GM12873 (cell line): ENCODE measurements at regions not wholly inside any gene's neighbourhood (a gene's known extent, or its start where the extent isn't known, plus 50 kb on each side); places are given as distances from the start of the nearest gene placed in this dataset.

Experiments used
- CTCF ChIP-seq: IDR thresholded peaks from 2 replicates; pipeline ENCODE4 v1.5.1; 2012; ENCODE audit warnings: low read depth, mild to moderate bottlenecking, moderate library complexity, low read length, control low read depth; ENCODE audit not compliant: insufficient read depth; ENCODE audit errors: missing control alignments

- no peak for TF ChIP-seq CTCF
Observed at GRCh38 chr20:41690702-41691101, 72.5 kb upstream of the CHD6 start.

GRCh38 chr20:41686961-41687360, 68.8 kb upstream of the CHD6 start:
- no peak for TF ChIP-seq CTCF

- no peak for TF ChIP-seq CTCF
Observed at GRCh38 chr20:41678799-41679198, 60.6 kb upstream of the CHD6 start.

GRCh38 chr20:41672282-41672681, 54.1 kb upstream of the CHD6 start:
- TF ChIP-seq CTCF, result no peak

GRCh38 chr20:41671143-41671542, 53.0 kb upstream of the CHD6 start:
- no peak for TF ChIP-seq CTCF

GRCh38 chr20:41670631-41671030, 52.5 kb upstream of the CHD6 start:
- no peak for TF ChIP-seq CTCF

- no peak for TF ChIP-seq CTCF
Observed at GRCh38 chr20:41669708-41670263, 51.6 kb upstream of the CHD6 start.
